Skin epidermis (tissue), 12 donors: ENCODE measurements at regions not wholly inside any gene's neighbourhood (a gene's known extent, or its start where the extent isn't known, plus 50 kb on each side); places are given as distances from the start of the nearest gene placed in this dataset.

ENCODE experiments used
- H3K27ac ChIP-seq, 21 experiments: fragments of 200-600 bp; sonication (generic) in 11 of 21; one replicate each; pipeline ENCODE4 v1.5.0; 2020; ENCODE audit warnings: mild to moderate bottlenecking in 3 of 21, inconsistent platforms in 2 of 21, moderate library complexity in 2 of 21
- H3K4me3 ChIP-seq, 7 experiments: fragments of 200-600 bp; sonication (generic) in 2 of 7; one replicate each; pipeline ENCODE4 v1.5.0; 2020; ENCODE audit warnings: inconsistent platforms in 2 of 7, mild to moderate bottlenecking in 2 of 7, moderate library complexity in 1 of 7

GRCh38 chr6:139926711-139927110, 552.3 kb upstream of the CITED2 start:
- H3K27ac ChIP-seq, result no peak overlapping the region

GRCh38 chr6:139925894-139926641, 551.6 kb upstream of the CITED2 start:
- Histone ChIP-seq H3K4me3 (no peak overlapping the region), H3K27ac (peak overlapping the region in 1 of 21 experiments; percentile 23)

More at GRCh38 chr6:139926711-139927110, 552.3 kb upstream of the CITED2 start:
- H3K4me3 ChIP-seq, result no peak overlapping the region

GRCh38 chr6:139923964-139924475, 549.6 kb upstream of the CITED2 start:
- Histone ChIP-seq H3K27ac (no peak overlapping the region), H3K4me3 (no peak overlapping the region)

DNA sequence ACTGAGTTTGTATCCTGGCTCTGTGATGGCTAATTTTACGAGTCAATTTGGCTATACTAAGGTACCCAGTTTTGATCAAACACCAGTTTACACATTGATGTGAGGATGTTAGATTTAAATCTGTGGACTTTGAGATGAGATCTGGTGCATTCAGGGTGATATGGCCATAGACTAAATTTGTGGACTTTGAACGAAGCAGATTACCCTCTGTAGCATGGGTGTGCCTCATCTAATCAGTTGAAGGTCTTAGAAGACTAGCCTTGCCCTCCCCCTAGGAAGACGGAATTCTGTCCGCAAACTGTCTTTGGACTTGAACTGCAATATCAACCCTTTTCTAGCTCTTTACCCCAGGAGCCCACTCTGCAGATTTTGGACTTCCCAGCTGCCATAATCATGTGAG, 547.8 kb upstream of the CITED2 start:
- H3K27ac ChIP-seq, result no peak overlapping the region
- H3K4me3 ChIP-seq, result no peak overlapping the region

DNA sequence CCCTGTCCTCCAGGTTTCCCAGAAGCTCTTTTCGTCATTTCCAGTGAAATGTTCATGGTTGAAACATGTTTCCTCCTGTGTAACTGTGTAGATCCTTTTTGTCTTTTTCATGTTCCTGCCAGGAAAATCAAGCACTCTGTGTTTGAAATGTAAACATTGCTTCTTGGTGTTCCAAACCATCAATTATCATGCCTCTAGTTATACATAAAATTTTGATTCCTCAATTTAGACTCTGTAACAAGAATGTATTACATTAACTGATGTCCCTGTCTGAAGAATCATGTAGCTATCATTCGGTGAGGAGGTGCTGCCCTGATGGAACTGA, 546.3 kb upstream of the CITED2 start:
- Histone ChIP-seq H3K27ac (peak overlapping the region in 4 of 21 experiments; percentile 11 to 58 (median 28)), H3K4me3 (no peak overlapping the region)

DNA sequence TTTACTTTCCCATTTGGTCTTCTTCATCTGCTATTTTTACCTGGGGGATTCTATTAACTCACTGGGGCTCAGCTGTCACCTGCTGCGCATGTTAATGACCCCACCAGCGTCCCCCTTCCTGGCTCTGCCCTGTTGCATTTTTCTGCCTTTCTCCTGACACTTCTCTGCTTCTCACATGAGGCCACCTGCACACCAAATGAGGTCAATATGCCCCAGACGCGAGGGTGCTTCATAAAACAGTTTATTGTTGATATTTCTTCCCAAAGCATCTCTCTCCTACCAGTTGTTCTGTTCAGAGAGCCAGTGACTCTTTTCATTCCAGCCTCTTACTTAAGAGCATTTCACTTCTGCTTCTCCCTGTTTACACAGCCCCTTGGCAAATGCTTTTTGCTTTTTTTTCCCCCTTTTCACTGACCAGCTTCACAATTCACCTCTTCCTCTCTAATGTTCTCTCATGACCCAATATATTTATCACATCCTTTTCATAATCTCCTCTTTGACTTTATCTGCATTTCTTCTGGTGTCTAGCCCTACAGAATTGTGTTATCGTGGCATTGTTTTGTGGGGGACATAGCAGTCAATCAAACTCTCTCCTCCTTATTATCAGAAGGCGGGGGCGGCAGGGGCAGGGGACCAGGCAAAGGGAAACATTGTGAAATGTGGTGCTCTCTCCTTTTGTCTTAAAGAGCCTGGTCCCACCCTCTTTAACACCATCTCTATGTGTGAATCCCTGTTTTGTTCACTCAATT, 545.8 kb upstream of the CITED2 start:
- Histone ChIP-seq H3K4me3 (no peak overlapping the region), H3K27ac (peak overlapping the region in 7 of 21 experiments; percentile 11 to 59 (median 23))

GRCh38 chr6:139919107-139920026, 544.9 kb upstream of the CITED2 start:
- H3K4me3 ChIP-seq, result no peak overlapping the region
- peak overlapping the region in 4 of 21 experiments; percentile 23 to 59 (median 50) for H3K27ac ChIP-seq

DNA sequence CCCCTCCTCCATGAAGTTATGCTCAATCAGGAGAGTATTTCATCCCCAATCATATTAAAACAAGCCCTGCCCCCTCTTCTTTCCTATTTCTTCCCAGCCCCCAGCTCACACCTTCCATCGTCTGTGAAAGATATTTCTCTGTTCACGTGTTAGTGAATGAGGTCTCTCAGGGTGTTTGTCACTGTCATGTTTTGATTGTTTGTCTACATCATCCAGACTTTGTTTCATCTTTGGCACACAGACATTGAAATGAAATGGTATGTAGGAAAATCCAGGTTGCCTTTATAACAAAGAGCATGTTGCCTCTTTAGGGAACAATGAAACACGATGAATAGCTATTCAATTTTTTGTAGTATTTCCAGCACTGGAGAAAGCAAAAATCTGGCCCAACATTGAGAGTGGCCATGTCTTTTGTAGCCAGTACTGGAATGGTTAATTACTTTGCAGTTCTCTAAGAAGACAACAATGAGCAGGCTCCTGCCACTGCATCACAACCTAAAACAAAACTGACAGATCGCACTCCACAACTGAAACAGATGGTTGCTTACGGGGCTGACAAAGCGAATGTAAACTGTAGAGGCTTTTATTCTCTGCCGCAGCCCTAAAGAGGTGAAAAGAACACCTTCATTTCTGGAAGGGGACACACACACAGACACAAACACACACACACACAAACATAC, 543.6 kb upstream of the CITED2 start:
- H3K4me3 ChIP-seq, result no peak overlapping the region
- H3K27ac ChIP-seq, result no peak overlapping the region

DNA sequence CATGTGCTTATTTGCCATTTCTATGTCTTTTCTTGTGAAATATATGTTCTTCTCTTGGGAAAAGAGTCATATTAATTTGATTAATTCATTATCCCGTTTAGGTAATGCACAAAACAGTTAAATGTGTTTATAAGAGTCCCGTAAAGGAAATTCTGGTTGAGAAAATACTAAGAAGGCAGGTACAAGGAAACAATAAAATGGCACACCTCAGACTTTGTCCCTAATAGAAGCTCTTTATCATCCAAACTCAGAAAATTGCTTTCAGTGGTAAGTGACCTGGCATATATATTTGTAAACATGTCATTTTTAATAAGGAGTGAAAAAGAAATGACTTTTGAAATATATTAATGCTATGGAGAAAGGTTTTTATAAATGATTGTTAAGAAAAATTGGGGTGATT, 540.5 kb upstream of the CITED2 start:
- Histone ChIP-seq H3K4me3 (no peak overlapping the region), H3K27ac (no peak overlapping the region)

- Histone ChIP-seq H3K27ac (no peak overlapping the region), H3K4me3 (no peak overlapping the region)
Measured at GRCh38 chr6:139912735-139913400, 538.4 kb upstream of the CITED2 start.

- H3K4me3 ChIP-seq, result no peak overlapping the region
- H3K27ac ChIP-seq, result no peak overlapping the region
Measured at GRCh38 chr6:139909992-139910391, 535.5 kb upstream of the CITED2 start.

DNA sequence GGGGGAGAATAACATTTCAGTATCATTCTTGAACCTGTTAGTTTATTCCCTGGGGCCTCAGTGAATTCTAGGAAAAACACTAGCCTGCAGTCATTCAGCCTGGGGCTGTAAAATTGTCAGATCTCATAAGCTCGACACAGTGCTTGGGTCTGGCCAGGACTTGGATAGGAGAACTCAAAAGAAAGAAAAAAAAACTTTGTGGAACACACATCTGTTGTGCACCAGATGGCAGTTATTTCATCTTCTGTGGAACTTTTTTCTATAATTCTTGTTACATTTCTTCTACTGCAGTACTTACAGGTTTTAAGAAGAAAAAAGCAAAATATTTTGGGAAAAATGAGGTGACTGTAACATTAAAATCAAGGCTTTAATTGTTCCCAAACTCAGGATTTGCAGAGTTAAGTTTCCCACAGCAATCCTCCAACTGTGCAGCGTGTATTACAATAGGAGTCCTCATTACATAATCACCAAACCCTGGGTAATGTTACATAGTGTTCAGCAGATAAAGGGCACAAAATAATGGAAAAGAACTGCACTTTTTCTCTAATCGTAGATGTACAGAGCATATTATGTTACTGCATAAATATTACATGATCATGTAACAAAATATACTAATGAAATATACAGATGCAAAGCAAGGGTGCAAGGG, 531.1 kb upstream of the CITED2 start:
- Histone ChIP-seq H3K4me3 (no peak overlapping the region), H3K27ac (no peak overlapping the region)

DNA sequence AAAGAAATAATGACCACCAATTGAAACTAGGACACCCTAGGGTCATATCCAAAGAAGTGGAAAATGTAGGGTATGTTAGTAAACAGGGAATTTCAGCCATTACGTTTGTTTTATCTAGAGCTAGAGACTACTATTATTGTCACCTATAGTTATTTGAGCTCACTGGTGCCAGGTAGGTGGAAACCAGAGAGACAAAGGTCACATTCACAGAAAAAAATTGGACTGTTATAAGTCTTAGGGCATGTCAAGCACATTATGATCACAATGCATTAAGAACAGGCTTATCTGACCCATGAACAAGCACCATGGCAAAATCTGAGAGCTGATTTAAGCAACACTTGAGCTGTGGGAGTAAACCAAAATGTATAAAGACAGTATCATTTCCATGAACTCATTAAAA, 530.1 kb upstream of the CITED2 start:
- H3K4me3 ChIP-seq, result no peak overlapping the region
- no peak overlapping the region for H3K27ac ChIP-seq

GRCh38 chr6:139904158-139904533, 529.7 kb upstream of the CITED2 start:
- Histone ChIP-seq H3K27ac (no peak overlapping the region), H3K4me3 (no peak overlapping the region)

DNA sequence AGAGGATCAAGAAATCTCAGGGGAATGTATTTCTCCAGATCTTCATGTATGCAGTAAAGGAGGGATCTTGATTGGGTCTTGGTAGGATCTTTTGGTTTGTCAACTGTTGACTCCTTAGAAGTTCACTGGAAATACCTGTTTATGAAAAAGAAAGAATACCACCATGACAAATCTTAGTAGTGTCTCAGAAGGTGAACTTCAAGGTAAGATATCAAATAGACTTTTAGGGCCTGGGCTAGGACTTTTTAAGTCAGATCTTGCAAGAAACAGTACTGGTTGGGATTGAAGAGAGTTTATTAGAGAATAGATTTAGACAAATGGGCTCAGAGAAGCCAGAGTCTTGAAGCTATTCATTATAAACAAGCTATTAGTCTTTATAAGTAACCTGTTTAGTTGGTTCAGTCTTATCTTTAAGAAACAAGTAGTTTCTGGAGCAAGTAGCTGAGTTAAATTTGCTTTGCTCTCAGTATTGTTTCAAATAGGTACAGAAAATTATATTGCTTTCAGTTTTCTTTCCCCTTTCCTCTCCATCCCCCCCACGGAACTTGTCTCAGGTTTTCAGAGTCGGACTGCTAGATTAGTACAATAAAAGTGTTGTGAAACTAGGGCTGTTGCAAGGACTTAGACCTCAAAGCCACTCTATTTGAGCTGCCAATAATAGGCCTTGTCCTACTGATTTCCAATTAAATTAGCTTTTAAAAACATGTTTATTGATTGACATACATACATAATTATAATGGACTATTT, 529.1 kb upstream of the CITED2 start:
- peak overlapping the region in 2 of 21 experiments; percentile 32 to 48 for H3K27ac ChIP-seq
- H3K4me3 ChIP-seq, result no peak overlapping the region

DNA sequence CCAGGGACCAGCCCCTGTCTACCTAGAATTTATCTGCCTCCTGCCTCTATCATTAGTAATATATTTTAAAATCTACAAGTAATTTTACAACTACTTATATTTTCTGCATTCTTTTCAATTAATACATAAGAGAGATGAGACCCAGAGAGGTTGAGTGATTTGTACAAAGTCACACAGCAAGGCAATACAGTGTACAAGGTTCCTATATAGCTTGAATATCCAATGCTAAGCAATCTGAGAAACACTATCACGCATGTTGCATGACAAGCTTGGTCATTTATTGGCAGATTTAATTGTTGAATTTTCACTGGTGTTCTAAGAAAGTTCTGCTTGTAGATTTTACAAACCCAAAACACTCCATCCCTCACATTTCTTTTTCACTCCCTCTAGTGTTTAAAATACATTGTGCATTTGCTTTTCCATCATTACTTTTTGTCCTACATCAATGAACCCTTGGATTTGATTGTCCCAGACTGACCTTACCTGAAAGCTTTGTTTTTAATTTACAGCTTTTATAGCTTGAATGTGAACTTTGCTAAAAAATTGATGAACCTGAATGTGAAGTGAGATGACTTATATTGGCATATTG, 520.9 kb upstream of the CITED2 start:
- no peak overlapping the region for H3K4me3 ChIP-seq

GRCh38 chr6:139894271-139894670, 519.8 kb upstream of the CITED2 start:
- H3K4me3 ChIP-seq, result no peak overlapping the region
- no peak overlapping the region for H3K27ac ChIP-seq

More for the DNA sequence above, 520.9 kb upstream of the CITED2 start:
- no peak overlapping the region for H3K27ac ChIP-seq
